HepG2 (cell line): ENCODE measurements at regions not wholly inside any gene's neighbourhood (a gene's known extent, or its start where the extent isn't known, plus 50 kb on each side); places are given as distances from the start of the nearest gene placed in this dataset.

Source experiments
- ATAC-seq: fragments of 200-7000 bp; cut with Tn5 transposase; 3 replicates; pipeline ENCODE4 v1.9.1; 2020; ENCODE audit warnings: mild to moderate bottlenecking, moderate library complexity
- BruUV-seq: library from RNA; stranded (reverse); fragments of 400-500 nt; replicated peaks from 2 replicates; lab custom pipeline; 2021; lab: Mats Ljungman, UMichigan
- CTCF ChIA-PET: fragments of 300-600 bp; formaldehyde crosslinking; extraction: SDS; loops from one replicate; lab custom pipeline; 2021; ENCODE audit warnings: low total read pairs, inconsistent platforms, low intra/inter-chr PET ratio; lab: Yijun Ruan, JAX
- POLR2A ChIA-PET: fragments of 350-600 bp; sonication (Branson Sonifier 250); formaldehyde crosslinking; loops from one replicate; lab custom pipeline; 2020; ENCODE audit warnings: antibody characterized with exemption, inconsistent platforms; lab: Yijun Ruan, JAX
- DNase-seq: peaks from one replicate; pipeline ENCODE4 v3.0.0-alpha.2; 2015; ENCODE audit warnings: low spot score
- FAIRE-seq: peaks from 3 replicates; lab custom pipeline; 2011; peaks lifted over from hg19 to GRCh38; lab: Jason Lieb, UNC
- H2AFZ ChIP-seq: one replicate; pipeline ENCODE4 v1.6.1; 2011; ENCODE audit warnings: low read length, inconsistent platforms
- H3K27ac ChIP-seq: fragments of 300-600 bp; 3 replicates; pipeline ENCODE4 v1.8.0; 2011; ENCODE audit warnings: mixed run types, mild to moderate bottlenecking, mixed read lengths, low read length, inconsistent platforms; ENCODE audit not compliant: insufficient read depth; ENCODE audit errors: extremely low read length
- H3K27me3 ChIP-seq, 2 experiments: fragments of 200-600 bp in 1 of 2; 2 replicates in 1 of 2; 3 replicates in 1 of 2; pipeline versions ENCODE4 v1.6.0 to v1.8.0; 2011; ENCODE audit warnings: low read length in 2 of 2, mild to moderate bottlenecking in 2 of 2, moderate library complexity in 2 of 2, inconsistent platforms in 1 of 2; ENCODE audit not compliant: insufficient read depth in 2 of 2, control insufficient read depth in 1 of 2
- H3K36me3 ChIP-seq, 2 experiments: fragments of 200-600 bp in 1 of 2; replicated peaks in 1 of 2; 2 replicates in 1 of 2; 3 replicates in 1 of 2; pipeline versions ENCODE4 v1.5.1 to v1.8.0; 2011; ENCODE audit warnings: low read length in 2 of 2, inconsistent platforms in 1 of 2; ENCODE audit not compliant: insufficient read depth in 2 of 2, control insufficient read depth in 1 of 2
- H3K4me1 ChIP-seq: 2 replicates; pipeline ENCODE4 v1.5.1; 2012; ENCODE audit warnings: low read length, inconsistent platforms; ENCODE audit not compliant: insufficient read depth
- H3K4me2 ChIP-seq: 2 replicates; pipeline ENCODE4 v1.6.0; 2011; ENCODE audit warnings: low read depth, low read length, inconsistent platforms
- H3K4me3 ChIP-seq, 3 experiments: fragments of 200-600 bp in 1 of 3; sonication (generic), shearing (Covaris generic) in 1 of 3; replicated peaks in 1 of 3; 2 replicates each; pipeline ENCODE4 v1.5.1; 2011 to 2016; ENCODE audit warnings: low read length in 3 of 3, inconsistent platforms in 2 of 3, low read depth in 2 of 3, mild to moderate bottlenecking in 2 of 3, control low read depth in 1 of 3, mixed read lengths in 1 of 3; ENCODE audit not compliant: insufficient read depth in 1 of 3
- H3K79me2 ChIP-seq: one replicate; pipeline ENCODE4 v1.6.1; 2011; ENCODE audit warnings: low read length, inconsistent platforms; ENCODE audit not compliant: insufficient read depth
- H3K9ac ChIP-seq: 2 replicates; pipeline ENCODE4 v1.6.0; 2011; ENCODE audit warnings: mild to moderate bottlenecking, low read depth, low read length, inconsistent platforms; ENCODE audit not compliant: insufficient read depth
- H3K9me3 ChIP-seq: 2 replicates; pipeline ENCODE4 v1.5.1; 2012; ENCODE audit warnings: mild to moderate bottlenecking, low read length
- H4K20me1 ChIP-seq: 2 replicates; pipeline ENCODE4 v1.6.0; 2011; ENCODE audit warnings: inconsistent platforms, mild to moderate bottlenecking, low read length, moderate library complexity; ENCODE audit not compliant: insufficient read depth
- ATF6 ChIP-seq: sonication (generic); formaldehyde crosslinking; conservative IDR thresholded peaks from 2 replicates; pipeline ENCODE4 v1.4.0; 2020; ENCODE audit warnings: missing genetic modification reagents
- CREB3 ChIP-seq: sonication (generic); formaldehyde crosslinking; IDR thresholded peaks from 2 replicates; pipeline ENCODE4 v1.5.0; 2020; ENCODE audit warnings: missing genetic modification reagents
- GTF2F1 ChIP-seq: fragments of 150-350 bp; IDR thresholded peaks from 2 replicates; pipeline ENCODE4 v1.6.1; 2014; ENCODE audit warnings: low read length
- PLSCR1 ChIP-seq: sonication (generic); formaldehyde crosslinking; IDR thresholded peaks from 2 replicates; pipeline ENCODE4 v1.5.0; 2020; ENCODE audit warnings: missing genetic modification reagents, mild to moderate bottlenecking, borderline replicate concordance
- RFXANK ChIP-seq: IDR thresholded peaks from 2 replicates; pipeline ENCODE4 v1.6.1; 2016
- SIX4 ChIP-seq: sonication (generic); formaldehyde crosslinking; IDR thresholded peaks from 2 replicates; pipeline ENCODE4 v1.4.0; 2020; ENCODE audit warnings: missing genetic modification reagents
- TFDP1 ChIP-seq: IDR thresholded peaks from 2 replicates; pipeline ENCODE4 v1.6.1; 2016; ENCODE audit warnings: missing compliant biosample characterization, missing genetic modification reagents, borderline replicate concordance
- YEATS4 ChIP-seq: sonication (generic); formaldehyde crosslinking; IDR thresholded peaks from 2 replicates; pipeline ENCODE4 v1.4.0; 2020; ENCODE audit warnings: missing genetic modification reagents, borderline replicate concordance
- ZBTB43 ChIP-seq: sonication (generic); formaldehyde crosslinking; conservative IDR thresholded peaks from 2 replicates; pipeline ENCODE4 v1.4.0; 2020; ENCODE audit warnings: missing genetic modification reagents
- ZNF44 ChIP-seq: sonication (generic); formaldehyde crosslinking; IDR thresholded peaks from 2 replicates; pipeline ENCODE4 v1.5.1; 2020; ENCODE audit warnings: mild to moderate bottlenecking, missing genetic modification reagents
- ZNF639 ChIP-seq: conservative IDR thresholded peaks from 2 replicates; pipeline ENCODE4 v1.6.1; 2018; ENCODE audit warnings: missing genetic modification reagents
- ZNF775 ChIP-seq: sonication (generic); formaldehyde crosslinking; IDR thresholded peaks from 2 replicates; pipeline ENCODE4 v1.4.0; 2020; ENCODE audit warnings: missing genetic modification reagents, mild to moderate bottlenecking, moderate library complexity, borderline replicate concordance
- WGBS: methylation state at CpG from one replicate; pipeline ENCODE4 v1.1.6; 2017; ENCODE audit warnings: low lambda C conversion rate; 5-methylcytosine and 5-hydroxymethylcytosine counted together
- in situ Hi-C: cut with HindIII; loops from 2 replicates; pipeline ENCODE4 v1.10.0; 2017; ENCODE audit warnings: low pct_unique_long_range_greater_than_20kb; ENCODE audit not compliant: extremely low pct_ligation_motif_present
- intact Hi-C: fragments of 100-400 bp; cut with micrococcal nuclease; formaldehyde crosslinking; loops from one replicate; pipeline ENCODE4 v1.10.0; 2022; ENCODE audit not compliant: unreplicated experiment

- no TSS peak for BruUV-seq
- TF ChIP-seq SIX4 (CRISPR knock-in tag) (no peak), RFXANK (CRISPR knock-in tag) (no peak), ATF6 (CRISPR knock-in tag) (no peak), GTF2F1 (no peak), ZBTB43 (CRISPR knock-in tag) (no peak), ZNF775 (no peak)
- H3K36me3 ChIP-seq, result no peaks in the 10 kb centered on the region
- POLR2A ChIA-PET, result no interaction called here
- CTCF ChIA-PET, result no interaction called here
- intact Hi-C loops, result no loop called here
- H2AFZ ChIP-seq, result no peak overlapping the region
- H3K27ac ChIP-seq, result no peak overlapping the region
- no peaks in the 10 kb centered on the region for H3K9me3 ChIP-seq
- no peak for DNase-seq
- H3K27me3 ChIP-seq, result peaks cover 4 to 72% of the 10 kb centered on the region in 2 experiments; a peak in 4 of 5 replicates
- 24% methylated on average over 5 of the region's 24 CpGs for WGBS
- ATAC-seq, result no peak; the same call in 2 of the 3 replicates
- H3K4me2 ChIP-seq, result no peak overlapping the region
- no peaks in the 10 kb centered on the region for H3K79me2 ChIP-seq
- in situ Hi-C loops, result no loop called here
- H3K4me3 ChIP-seq, result no peak overlapping the region
- H3K4me1 ChIP-seq, result no peaks in the 10 kb centered on the region
- H4K20me1 ChIP-seq, result no peaks in the 10 kb centered on the region
- no peak for FAIRE-seq
- no peak overlapping the region for H3K9ac ChIP-seq
These were observed 124.8 kb upstream of the IRX4 start for GRCh38 chr5:2007496-2007877.

GRCh38 chr5:2006971-2007291 is 124.2 kb upstream of the IRX4 start:
- no peaks in the 10 kb centered on the region for H3K4me1 ChIP-seq
- no TSS peak for BruUV-seq
- H4K20me1 ChIP-seq, result no peaks in the 10 kb centered on the region
- WGBS, result no CpG with 5 or more reads among the region's 14 CpGs
- H3K36me3 ChIP-seq, result no peaks in the 10 kb centered on the region
- no peak overlapping the region for H3K4me3 ChIP-seq
- no peak overlapping the region for H3K9ac ChIP-seq
- intact Hi-C loops, result no loop called here
- in situ Hi-C loops, result no loop called here
- no peaks in the 10 kb centered on the region for H3K79me2 ChIP-seq
- no peak overlapping the region for H2AFZ ChIP-seq
- no peak for ATAC-seq
- POLR2A ChIA-PET, result no interaction called here
- H3K9me3 ChIP-seq, result no peaks in the 10 kb centered on the region
- no peak for DNase-seq
- no peak for FAIRE-seq
- H3K4me2 ChIP-seq, result no peak overlapping the region
- H3K27me3 ChIP-seq, result peaks cover 4 to 75% of the 10 kb centered on the region in 2 experiments; a peak in 4 of 5 replicates
- CTCF ChIA-PET, result no interaction called here
- no peak overlapping the region for H3K27ac ChIP-seq
- TF ChIP-seq CREB3 (CRISPR knock-in tag), result no peak
- no peak for TF ChIP-seq PLSCR1
- no peak for TF ChIP-seq YEATS4
- no peak for TF ChIP-seq TFDP1 (CRISPR knock-in tag)
- no peak for TF ChIP-seq ZNF44 (CRISPR knock-in tag)
- TF ChIP-seq ZNF639, result no peak
